HEK293 (cell line): ENCODE measurements at regions not wholly inside any gene's neighbourhood (a gene's known extent, or its start where the extent isn't known, plus 50 kb on each side); places are given as distances from the start of the nearest gene placed in this dataset.

ENCODE experiments used
- CTCF ChIP-seq: fragments of 450-650 bp; formaldehyde crosslinking; IDR thresholded peaks from 2 replicates; pipeline ENCODE4 v1.5.1; 2016; ENCODE audit warnings: missing biosample characterization, missing genetic modification characterization
- KLF1 ChIP-seq: fragments of 450-650 bp; formaldehyde crosslinking; IDR thresholded peaks from 2 replicates; pipeline ENCODE4 v1.5.1; 2016; ENCODE audit warnings: missing biosample characterization, missing genetic modification characterization
- KLF16 ChIP-seq: fragments of 450-650 bp; formaldehyde crosslinking; IDR thresholded peaks from 2 replicates; pipeline ENCODE4 v1.5.1; 2017; ENCODE audit warnings: missing biosample characterization, missing genetic modification characterization
- ZBTB11 ChIP-seq: fragments of 450-650 bp; formaldehyde crosslinking; conservative IDR thresholded peaks from 2 replicates; pipeline ENCODE4 v1.5.1; 2016; ENCODE audit warnings: low read depth, missing biosample characterization, missing genetic modification characterization
- ZBTB6 ChIP-seq: fragments of 450-650 bp; formaldehyde crosslinking; IDR thresholded peaks from 2 replicates; pipeline ENCODE4 v1.5.1; 2017; ENCODE audit warnings: missing biosample characterization, missing genetic modification characterization
- ZNF19 ChIP-seq: fragments of 450-650 bp; formaldehyde crosslinking; IDR thresholded peaks from 2 replicates; pipeline ENCODE4; 2016; ENCODE audit warnings: missing biosample characterization, missing genetic modification characterization, low read depth
- ZNF24 ChIP-seq: fragments of 450-650 bp; formaldehyde crosslinking; IDR thresholded peaks from 2 replicates; pipeline ENCODE4 v1.5.1; 2016; ENCODE audit warnings: missing biosample characterization, missing genetic modification characterization
- ZNF362 ChIP-seq: fragments of 450-650 bp; formaldehyde crosslinking; IDR thresholded peaks from 2 replicates; pipeline ENCODE4 v1.5.1; 2016; ENCODE audit warnings: missing biosample characterization, missing genetic modification characterization
- ZNF449 ChIP-seq: fragments of 450-650 bp; formaldehyde crosslinking; IDR thresholded peaks from 2 replicates; pipeline ENCODE4 v1.5.1; 2017; ENCODE audit warnings: missing biosample characterization, mild to moderate bottlenecking, missing genetic modification characterization, moderate library complexity
- ZNF510 ChIP-seq: fragments of 450-650 bp; formaldehyde crosslinking; IDR thresholded peaks from 2 replicates; pipeline ENCODE4 v1.5.1; 2018; ENCODE audit warnings: mild to moderate bottlenecking, missing genetic modification characterization, missing biosample characterization; ENCODE audit not compliant: insufficient replicate concordance
- ZNF518A ChIP-seq: fragments of 450-650 bp; formaldehyde crosslinking; conservative IDR thresholded peaks from 2 replicates; pipeline ENCODE4 v1.5.1; 2016; ENCODE audit warnings: low read depth, missing biosample characterization, missing genetic modification characterization
- ZNF843 ChIP-seq: fragments of 450-650 bp; formaldehyde crosslinking; IDR thresholded peaks from 2 replicates; pipeline ENCODE4 v1.5.1; 2016; ENCODE audit warnings: missing biosample characterization, missing genetic modification characterization

GRCh38 chr2:129006901-129007300, 688.2 kb upstream of the HS6ST1 start:
- TF ChIP-seq ZNF518A (tag by site-specific recombination) (no peak), KLF16 (no peak), ZNF449 (tag by site-specific recombination) (no peak), CTCF (tag by site-specific recombination) (no peak), ZNF510 (tag by site-specific recombination) (no peak), KLF1 (tag by site-specific recombination) (no peak), ZNF19 (tag by site-specific recombination) (no peak), ZBTB6 (tag by site-specific recombination) (no peak), ZNF843 (tag by site-specific recombination) (no peak), ZNF24 (tag by site-specific recombination) (no peak), ZBTB11 (tag by site-specific recombination) (no peak), ZNF362 (tag by site-specific recombination) (no peak)
